Hippocampal formation (tissue), 2 donors: ENCODE measurements at regions not wholly inside any gene's neighbourhood (a gene's known extent, or its start where the extent isn't known, plus 50 kb on each side); places are given as distances from the start of the nearest gene placed in this dataset.
"Not testable (repeated sequence)": the region's sequence is repeated elsewhere in the genome, so short reads cannot be mapped to it uniquely, and the experiment has no call there.

Experiments used
- DNase-seq, 2 donors: peaks; one replicate each; lab custom pipeline; 2025; lab: John Stamatoyannopoulos, UW

DNA sequence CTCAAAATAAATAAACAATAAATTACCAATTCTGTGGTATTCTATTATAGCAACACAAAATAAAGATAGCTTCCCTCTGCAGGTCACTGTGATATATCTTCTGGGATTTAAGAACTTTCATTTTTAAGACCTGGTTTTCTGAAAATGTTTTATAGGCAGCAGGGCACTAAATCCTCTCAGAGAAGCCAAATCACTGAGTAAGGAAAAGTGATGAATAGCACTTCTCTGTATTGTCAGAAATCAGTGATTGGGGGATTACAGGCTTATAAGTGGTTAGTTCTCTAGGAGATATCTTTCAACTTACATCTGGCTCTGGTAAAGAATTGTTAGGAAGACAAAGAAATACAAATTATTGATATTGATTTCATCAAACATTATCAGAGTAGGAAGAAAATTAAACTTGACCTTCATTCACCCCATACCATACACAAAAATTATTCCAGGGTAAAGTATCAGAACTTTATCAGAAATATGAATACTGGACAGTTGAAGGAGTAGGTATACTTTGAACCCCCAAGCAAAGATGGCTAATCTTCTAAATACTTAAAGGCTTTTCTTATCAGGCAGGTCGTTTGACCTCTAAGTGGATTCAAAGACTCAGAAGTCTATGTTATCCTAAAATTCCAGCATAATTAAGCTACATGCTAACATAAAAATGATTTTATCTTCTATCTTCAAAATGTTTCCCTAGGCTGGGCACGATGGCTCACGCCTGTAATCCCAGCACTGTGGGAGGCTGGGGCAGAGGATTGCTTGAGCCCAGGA is 81.6 kb upstream of the USP9X start:
- DNase-seq, result no peak

DNA sequence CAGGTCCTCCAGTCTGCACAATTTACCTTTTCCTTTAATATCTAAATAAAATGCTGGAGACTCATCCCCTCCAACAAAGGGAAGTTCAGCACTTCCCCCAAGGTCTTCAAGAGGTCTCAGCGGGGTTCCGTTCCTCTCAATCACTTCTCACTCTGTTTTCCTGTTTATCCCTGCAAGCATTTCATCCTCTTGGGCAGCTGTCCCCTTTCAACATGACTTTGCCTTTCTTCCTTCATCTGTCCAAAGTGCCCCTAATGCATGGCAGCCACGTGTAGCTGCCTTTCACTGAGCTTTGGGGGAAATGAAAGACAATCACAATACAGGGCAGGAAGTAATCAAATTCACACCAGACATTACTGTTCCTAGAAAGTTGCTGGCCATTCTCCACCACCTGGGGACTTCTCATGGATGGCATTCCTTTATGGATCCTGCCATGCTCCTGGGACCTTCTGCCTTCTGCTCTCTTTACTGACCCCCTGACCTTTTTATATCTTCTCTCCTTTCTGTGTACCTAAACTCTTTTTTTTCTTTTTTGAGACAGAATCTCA is 79.7 kb upstream of the USP9X start:
- peak in 1 of 2 donors; percentile 5 for DNase-seq

DNA sequence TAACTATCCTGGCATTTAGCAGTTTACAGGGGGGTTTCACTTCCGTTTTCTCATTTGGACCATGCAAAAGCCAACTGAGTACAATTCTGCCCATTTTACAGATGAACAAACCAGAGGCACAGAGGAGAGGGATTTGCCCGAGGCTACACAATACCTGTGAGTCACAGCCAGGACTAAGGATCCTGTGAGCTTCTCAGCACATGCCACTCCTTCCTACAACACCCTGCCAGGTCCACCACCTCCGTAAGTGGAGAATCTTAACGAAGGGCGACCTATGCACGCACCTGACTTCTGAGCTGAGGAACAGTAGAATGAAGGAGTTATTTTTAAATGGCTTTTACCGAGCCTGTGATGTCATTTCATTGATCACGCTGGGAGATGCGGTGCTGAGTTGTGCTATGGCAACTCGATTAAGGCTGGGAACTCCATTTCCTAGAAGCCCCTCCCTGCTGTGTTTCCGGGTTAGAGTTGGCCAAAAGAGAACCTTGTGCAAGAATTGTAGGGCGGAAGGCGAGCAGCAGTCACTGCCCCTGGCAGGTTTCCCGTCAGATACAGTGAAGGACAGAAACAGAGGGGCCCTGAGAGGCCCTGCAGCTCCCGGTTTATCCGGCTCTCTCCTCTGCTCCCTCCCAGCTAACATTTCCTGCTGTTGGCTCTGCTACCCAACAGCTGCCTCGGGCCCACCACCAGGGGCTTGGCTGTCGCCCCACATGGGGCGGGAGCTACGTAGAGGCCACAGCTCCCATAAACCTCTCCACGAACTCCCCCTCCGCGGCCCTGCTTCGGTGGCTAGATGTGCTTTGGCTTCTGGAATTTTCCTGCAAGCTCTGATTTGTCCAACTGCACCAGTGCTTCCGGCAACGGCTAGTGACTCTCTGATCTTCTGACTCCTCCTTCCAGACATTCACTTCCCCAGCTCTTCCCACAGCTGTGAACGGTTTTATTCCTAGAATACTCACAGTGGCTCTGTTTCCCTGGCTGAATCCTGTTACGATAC is 75.1 kb upstream of the USP9X start:
- DNase-seq, result peak; percentile 27 to 45

DNA sequence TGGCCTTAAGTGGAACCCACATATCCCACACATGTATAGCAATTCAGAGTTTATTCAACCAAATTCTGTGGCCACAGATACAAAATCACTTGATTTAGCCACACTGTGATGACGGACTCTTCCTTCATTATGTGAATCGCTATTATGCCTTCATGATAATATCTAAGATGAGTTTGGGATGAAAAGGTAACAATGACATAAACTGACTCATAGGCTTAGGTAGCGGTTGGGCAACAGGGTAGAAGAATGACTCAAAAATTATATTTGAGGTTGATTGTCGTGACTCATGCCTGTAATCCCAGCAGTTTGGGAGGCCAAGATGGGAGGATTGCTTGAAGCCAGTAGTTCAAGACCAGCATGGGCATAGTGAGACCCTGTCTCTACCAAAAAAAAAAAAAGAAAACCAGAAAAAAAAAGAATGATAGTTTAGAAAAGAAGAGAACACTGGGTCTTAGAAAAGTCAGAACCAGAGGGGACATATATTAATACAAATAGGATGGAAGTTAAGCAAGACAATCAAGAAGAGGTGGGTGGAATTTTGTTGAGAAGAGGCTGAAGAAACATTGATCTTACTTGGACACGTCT is 70.4 kb upstream of the USP9X start:
- DNase-seq, result no peak

DNA sequence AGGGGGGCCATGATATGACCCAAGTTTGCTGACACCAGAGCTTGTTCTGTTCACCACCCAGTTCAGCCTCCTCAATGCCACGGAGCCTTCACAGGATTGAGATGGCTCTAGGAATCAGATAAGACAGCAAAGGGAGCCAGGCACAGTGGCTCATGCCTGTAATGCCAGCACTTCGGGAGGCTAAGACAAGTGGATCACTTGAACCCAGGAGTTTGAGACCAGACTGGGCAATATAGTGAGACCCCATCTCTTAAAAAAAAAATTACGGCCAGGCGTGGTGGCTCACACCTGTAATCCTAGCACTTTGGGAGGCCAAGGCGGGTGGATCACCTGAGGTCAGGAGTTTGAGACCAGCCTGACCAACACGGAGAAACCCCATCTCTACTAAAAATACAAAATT is 67.5 kb upstream of the USP9X start:
- DNase-seq, result not testable (repeated sequence)

DNA sequence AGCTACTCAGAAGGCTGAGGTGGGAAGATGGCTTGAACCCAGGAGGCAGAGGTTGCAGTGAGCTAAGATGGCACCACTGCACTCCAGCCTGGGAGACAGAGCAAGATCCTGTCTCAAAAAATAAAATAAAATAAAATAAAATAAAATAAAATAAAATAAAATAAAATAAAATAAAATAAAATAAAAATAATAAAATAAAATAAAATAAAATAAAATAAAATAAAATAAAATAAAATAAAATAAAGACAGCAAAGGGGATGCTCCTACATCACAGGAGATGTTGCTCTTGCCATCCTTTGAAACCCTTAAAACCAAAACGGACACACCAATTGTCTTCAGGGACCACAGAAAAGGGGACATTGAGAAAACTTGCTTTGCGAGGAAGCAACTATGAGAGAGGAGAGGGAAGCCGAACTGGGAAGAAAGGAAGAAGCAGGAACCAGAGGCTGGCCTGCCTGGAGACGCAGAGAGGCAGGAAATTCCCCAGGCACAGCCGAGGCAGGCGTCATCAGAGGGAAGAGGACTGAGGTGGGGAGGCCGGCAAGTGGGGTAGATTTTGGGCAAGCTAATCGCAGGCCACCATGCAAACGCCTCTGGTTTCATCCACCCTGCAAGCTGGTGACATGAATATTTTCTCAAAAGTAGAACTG is 66.7 kb upstream of the USP9X start:
- DNase-seq, result not testable (repeated sequence)

DNA sequence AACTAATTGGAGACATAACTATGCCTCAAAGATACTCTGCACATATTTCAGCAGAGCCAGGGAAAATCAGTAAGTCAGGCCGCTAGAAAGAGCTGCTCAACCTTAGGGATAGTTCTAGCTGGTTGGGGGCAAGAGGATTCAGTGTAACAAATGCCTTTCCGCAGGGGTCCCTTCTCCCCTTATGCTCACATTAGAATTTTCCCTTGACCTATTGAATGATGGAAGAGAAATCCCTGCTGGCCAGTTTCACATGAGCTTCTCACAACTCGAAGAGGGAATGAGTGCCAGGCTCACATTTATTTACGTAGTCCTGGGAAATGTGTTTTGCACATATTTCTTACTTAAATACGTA is 66.2 kb upstream of the USP9X start:
- no peak for DNase-seq

DNA sequence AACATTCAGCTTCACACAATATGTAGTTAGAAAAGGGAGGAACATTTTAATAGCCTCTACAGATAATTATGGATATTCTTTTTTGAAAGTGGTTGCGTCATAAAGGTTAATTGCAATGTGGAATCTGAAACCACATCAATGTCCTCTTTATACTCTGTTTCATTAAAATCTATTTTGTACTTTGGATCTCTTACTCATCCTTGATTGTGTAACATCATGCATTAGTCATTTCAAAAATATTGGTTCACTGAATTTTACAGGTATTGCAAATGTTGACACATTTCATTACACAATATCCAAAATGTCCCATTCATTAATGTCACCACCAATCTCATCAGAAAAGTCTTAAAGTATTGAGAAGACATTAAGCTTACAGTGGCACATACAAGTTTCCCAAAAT is 62.7 kb upstream of the USP9X start:
- DNase-seq, result no peak

DNA sequence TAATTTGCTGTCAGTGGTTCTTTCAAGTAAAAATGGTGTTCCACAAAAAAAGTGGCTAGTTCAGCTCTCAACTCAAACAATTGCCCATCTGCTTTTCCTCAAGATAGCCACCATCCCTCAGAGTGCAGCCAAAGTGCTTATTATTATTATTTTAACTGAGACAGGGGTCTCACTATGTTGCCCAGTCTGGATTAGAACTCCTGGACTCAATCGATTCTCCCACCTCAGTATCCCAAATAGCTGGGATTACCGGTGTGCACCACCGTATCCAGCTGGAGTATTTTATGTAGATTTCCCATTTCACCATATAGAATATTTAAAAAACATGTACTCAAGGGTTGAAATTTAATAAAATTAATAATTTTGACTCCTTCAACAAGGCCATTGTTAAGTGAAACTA is 62.1 kb upstream of the USP9X start:
- no peak for DNase-seq

DNA sequence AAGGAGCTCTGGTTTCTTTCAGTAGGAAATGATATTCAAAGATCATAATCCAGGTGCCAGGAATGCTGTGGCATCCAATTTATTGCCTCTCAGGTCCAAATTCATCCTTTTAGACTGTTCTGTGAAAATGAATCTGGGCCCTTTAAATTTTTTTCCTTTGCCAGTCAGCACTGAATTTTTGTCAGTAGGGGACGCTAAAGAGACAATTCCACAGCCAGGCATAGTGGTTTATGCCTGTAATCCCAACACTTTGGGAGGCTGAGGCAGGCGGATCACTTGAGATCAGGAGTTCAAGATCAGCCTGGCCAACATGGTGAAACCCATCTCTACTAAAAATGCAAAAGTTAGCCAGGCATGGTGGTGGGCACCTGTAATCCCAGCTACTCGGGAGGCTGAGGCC is 60.9 kb upstream of the USP9X start:
- DNase-seq, result not testable (repeated sequence)

DNA sequence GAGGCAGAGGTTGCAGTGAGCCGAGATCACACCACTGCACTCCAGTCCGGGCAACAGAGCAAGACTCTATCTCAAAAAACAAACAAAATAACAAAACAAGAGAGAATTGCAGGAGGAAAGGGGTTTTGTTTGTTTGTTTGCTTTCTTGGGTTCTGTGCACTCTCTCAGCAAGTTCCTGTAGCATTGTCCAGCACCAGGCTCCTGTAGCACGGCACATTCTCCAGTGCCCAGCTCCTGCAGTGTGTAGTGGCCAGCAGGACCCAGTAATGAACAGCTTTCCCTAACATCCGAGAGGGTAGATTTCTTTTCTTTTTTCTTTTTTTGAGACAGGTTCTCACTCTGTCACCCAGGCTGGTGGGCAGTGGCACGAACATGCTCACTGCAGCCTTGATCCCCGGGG is 60.5 kb upstream of the USP9X start:
- no peak for DNase-seq

DNA sequence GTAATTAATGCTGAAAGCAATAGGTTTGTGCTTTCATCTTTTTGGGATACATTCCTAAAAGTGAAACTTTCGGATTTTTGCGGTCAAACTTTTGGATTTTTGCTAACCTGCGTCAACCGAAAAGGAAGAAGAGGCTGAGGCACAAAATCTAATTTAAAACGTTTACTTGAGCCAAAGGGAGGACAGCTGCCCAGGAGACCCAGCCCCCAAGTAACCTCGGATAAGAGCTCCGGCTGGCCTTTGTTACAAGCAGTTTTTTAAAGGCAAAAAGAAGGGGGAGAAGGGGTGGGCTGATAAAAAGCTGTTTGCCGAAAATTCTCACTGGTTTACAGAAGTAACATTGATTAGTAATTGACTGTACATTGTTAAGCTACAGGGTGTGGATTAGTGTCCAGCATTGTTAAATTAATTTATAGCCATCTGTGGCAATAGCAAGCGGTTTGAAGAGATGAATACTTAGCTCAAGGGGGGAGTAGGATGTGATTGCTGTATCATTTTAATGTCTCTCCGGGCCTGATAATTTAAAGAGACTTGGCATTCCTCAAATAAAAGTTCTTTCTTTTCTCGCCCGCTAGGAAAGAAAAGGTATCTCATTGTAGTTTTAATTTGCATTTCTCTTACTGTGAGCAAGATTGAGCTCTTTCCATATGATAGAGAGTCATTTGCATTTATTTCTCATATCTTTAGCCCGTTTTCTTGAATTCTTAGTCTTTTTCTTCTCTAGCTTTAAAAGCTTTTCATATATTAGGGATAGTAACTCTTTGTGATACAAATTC is 59.1 kb upstream of the USP9X start:
- DNase-seq, result no peak

DNA sequence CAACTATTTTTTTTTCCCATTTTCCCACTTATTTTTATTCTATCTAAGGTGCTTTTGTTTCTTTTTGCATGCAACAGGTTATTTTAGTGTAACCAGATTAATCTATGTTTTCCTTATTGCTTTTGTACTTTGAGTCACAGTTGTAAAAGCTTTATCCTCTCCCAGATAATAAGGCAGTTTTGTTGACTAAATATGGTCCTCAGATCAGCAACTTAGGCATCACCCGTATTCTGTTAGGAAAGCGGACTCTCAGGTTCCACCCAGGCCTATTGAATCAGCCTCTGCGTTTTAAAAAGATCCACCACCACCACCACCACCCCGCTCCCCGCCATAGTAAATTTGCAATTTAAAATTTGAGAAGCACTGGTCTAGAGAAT is 58.6 kb upstream of the USP9X start:
- no peak for DNase-seq

DNA sequence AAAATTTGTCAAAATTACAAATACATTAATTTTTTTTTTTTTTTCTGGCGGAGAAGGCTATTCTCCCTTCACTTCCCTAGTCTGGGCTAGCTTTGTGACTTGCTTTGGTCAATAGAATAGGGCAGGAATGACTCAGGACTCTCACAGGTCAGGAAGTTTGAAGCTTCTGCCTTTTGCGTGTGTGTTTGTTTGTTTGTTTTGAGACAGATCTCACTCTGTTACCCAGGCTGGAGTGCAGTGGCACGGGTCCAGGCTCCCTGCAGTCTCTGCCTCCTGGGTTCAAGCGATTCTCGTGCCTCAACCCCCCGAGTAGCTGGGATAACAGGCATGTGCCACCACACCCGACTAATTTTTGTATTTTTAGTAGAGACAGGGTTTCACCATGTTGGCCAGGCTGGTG is 55.9 kb upstream of the USP9X start:
- DNase-seq, result no peak

DNA sequence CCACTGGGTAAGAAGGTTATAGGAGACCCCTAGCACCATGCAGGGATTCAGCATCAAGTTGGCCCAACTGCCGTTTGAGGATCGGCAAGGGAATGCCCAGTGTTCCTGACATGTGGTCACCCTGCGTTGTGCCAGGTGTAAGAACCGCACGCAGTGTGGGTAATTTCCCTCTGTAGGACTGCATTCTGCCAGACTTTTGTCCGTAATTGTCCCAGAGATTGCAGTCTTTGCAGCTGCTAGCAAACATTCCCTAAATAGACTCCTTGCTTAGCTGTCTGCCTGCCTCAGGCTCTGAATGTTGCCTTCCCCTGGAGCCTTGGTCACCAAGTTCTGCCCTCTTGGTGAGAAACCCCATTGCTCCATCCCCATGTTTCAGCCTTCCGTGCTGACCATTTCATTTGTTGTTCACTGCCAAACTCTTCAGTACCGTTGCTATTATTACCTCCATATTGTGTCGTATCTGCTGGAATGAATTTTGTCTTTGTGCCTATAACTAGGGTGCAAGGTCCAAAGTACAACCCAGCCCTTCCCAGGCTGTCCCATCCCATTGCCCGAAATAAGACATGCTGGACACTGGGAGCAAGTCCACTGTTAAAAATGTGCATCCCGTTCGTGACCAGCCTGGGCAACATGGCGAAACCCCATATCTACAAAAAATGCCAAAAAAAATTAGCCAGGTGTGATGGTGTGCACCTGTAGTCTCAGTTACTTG is 53.8 kb upstream of the USP9X start:
- DNase-seq, result no peak

DNA sequence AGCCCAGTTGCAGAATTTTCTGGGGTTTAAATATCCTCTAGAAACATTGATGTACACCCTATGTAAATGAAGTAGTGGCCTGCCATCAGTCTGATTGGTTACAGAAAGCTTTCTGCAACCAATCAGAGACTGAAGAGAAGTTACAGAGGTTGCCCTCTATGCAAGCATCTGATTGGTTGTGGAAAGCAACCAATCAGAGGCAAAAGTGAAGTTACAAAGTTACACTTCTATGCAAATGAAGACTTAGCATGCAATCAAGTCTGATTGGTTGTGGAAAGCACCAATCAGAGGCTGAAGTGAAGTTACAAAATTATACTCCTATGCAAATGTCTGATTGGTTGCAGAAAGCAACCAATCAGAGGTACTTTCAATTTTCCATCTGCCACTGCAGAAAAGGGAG is 51.9 kb upstream of the USP9X start:
- DNase-seq, result no peak

DNA sequence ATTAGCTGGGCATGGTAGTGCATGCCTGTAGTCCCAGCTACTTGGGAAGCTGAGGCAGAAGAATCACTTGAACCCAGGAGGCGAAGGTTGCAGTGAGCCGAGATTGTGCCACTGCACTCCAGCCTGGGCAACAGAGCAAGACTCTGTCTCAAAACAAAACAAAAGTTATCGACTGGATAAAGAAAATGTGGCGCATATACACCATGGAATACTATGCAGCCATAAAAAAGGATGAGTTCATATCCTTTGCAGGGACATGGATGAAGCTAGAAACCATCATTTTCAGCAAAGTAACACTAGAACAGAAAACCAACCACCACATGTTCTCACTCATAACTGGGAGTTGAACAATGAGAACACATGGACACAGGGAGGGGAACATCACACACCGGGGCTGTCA is 50.3 kb upstream of the USP9X start:
- DNase-seq, result not testable (repeated sequence)
